OCI-LY3 (cell line): ENCODE measurements at regions not wholly inside any gene's neighbourhood (a gene's known extent, or its start where the extent isn't known, plus 50 kb on each side); places are given as distances from the start of the nearest gene placed in this dataset.

Experiments
- H2AFZ ChIP-seq: fragments of 200-600, 300-600 bp; shearing (Covaris generic); 2 replicates; pipeline ENCODE4 v1.6.0; 2014; ENCODE audit warnings: antibody characterized with exemption, low read depth, low read length
- H3K27ac ChIP-seq: fragments of 200-600, 300-600 bp; sonication (generic); 2 replicates; pipeline ENCODE4 v1.5.1; 2014; ENCODE audit warnings: mild to moderate bottlenecking, low read length, moderate library complexity, mixed read lengths
- H3K27me3 ChIP-seq: fragments of 200-600, 300-600 bp; sonication (generic); 2 replicates; pipeline ENCODE4 v1.6.1; 2014; ENCODE audit warnings: low read depth, low read length, mixed read lengths
- H3K36me3 ChIP-seq: fragments of 200-600, 300-600 bp; sonication (generic); replicated peaks from 2 replicates; pipeline ENCODE3; 2014; ENCODE audit warnings: low read depth, low read length, mixed read lengths
- H3K4me1 ChIP-seq: fragments of 300-600, 200-600 bp; sonication (generic); 2 replicates; pipeline ENCODE4 v1.6.1; 2014; ENCODE audit warnings: low read length, mixed read lengths
- H3K4me2 ChIP-seq: fragments of 200-600, 300-600 bp; sonication (generic); 2 replicates; pipeline ENCODE4 v1.6.1; 2014; ENCODE audit warnings: low read length, mixed read lengths
- H3K4me3 ChIP-seq: fragments of 300-600, 200-600 bp; sonication (generic); 2 replicates; pipeline ENCODE4 v1.5.1; 2014; ENCODE audit warnings: antibody characterized with exemption, mild to moderate bottlenecking, low read length, moderate library complexity
- H3K79me2 ChIP-seq: fragments of 300-600, 200-600 bp; shearing (Covaris generic); 2 replicates; pipeline ENCODE4 v1.6.1; 2014; ENCODE audit warnings: mild to moderate bottlenecking, low read length, mixed read lengths
- H3K9ac ChIP-seq: fragments of 300-600, 200-600 bp; shearing (Covaris generic); 2 replicates; pipeline ENCODE4 v1.6.0; 2014; ENCODE audit warnings: mild to moderate bottlenecking, low read length, moderate library complexity
- H3K9me3 ChIP-seq: fragments of 200-600, 300-600 bp; shearing (Covaris generic); 2 replicates; pipeline ENCODE4 v1.6.1; 2014; ENCODE audit warnings: low read length, mixed read lengths; ENCODE audit not compliant: insufficient read depth
- H4K20me1 ChIP-seq: fragments of 200-600, 300-600 bp; sonication (generic); 2 replicates; pipeline ENCODE4 v1.6.1; 2016; ENCODE audit warnings: low read length, mixed read lengths; ENCODE audit not compliant: insufficient read depth
- EZH2phosphoT487 ChIP-seq: fragments of 200-600 bp; shearing (Covaris generic); IDR thresholded peaks from 2 replicates; pipeline ENCODE4 v1.6.1; 2018; ENCODE audit warnings: antibody characterized with exemption, mixed run types, low read depth
- TF ChIP-seq, protein P1 (sequence below): fragments of 200-600, 300-600 bp; sonication (generic); IDR thresholded peaks from 2 replicates; pipeline ENCODE4 v1.5.1; 2014; ENCODE audit warnings: antibody characterized with exemption, low read length, low read depth

DNA sequence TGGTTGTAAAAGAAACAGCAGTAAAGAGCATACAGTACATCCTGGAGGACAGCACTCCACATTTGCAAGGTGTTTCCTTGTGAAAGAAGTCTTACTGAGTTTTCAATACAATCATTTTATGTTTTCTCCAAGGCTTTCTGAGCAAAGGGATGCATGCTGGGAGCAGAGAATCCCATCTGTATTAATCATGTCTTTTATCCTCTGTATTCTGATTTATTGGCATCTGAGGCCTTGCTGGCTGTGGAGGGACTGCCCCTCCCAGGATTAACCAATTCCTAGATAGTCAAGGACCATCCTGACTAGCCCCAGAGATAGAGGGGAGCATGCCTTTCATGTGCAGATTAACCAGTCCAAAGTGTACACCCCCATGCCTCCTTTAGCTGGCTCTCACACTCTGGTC lies 476.3 kb downstream of the SIPA1L2 start:
- Histone ChIP-seq H3K4me2 (no peak overlapping the region), H3K79me2 (no peaks in the 10 kb centered on the region), H2AFZ (no peak overlapping the region), H3K27ac (no peak overlapping the region), H3K9ac (no peak overlapping the region), H4K20me1 (no peaks in the 10 kb centered on the region), H3K9me3 (no peaks in the 10 kb centered on the region), H3K4me1 (no peaks in the 10 kb centered on the region), H3K27me3 (peaks cover 2% of the 10 kb centered on the region; the same call in 1 of the 2 replicates), H3K4me3 (no peak overlapping the region), H3K36me3 (no peaks in the 10 kb centered on the region)
- TF ChIP-seq EZH2phosphoT487: no peak
- TF ChIP-seq, protein P1, sequence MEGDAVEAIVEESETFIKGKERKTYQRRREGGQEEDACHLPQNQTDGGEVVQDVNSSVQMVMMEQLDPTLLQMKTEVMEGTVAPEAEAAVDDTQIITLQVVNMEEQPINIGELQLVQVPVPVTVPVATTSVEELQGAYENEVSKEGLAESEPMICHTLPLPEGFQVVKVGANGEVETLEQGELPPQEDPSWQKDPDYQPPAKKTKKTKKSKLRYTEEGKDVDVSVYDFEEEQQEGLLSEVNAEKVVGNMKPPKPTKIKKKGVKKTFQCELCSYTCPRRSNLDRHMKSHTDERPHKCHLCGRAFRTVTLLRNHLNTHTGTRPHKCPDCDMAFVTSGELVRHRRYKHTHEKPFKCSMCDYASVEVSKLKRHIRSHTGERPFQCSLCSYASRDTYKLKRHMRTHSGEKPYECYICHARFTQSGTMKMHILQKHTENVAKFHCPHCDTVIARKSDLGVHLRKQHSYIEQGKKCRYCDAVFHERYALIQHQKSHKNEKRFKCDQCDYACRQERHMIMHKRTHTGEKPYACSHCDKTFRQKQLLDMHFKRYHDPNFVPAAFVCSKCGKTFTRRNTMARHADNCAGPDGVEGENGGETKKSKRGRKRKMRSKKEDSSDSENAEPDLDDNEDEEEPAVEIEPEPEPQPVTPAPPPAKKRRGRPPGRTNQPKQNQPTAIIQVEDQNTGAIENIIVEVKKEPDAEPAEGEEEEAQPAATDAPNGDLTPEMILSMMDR: no peak

DNA sequence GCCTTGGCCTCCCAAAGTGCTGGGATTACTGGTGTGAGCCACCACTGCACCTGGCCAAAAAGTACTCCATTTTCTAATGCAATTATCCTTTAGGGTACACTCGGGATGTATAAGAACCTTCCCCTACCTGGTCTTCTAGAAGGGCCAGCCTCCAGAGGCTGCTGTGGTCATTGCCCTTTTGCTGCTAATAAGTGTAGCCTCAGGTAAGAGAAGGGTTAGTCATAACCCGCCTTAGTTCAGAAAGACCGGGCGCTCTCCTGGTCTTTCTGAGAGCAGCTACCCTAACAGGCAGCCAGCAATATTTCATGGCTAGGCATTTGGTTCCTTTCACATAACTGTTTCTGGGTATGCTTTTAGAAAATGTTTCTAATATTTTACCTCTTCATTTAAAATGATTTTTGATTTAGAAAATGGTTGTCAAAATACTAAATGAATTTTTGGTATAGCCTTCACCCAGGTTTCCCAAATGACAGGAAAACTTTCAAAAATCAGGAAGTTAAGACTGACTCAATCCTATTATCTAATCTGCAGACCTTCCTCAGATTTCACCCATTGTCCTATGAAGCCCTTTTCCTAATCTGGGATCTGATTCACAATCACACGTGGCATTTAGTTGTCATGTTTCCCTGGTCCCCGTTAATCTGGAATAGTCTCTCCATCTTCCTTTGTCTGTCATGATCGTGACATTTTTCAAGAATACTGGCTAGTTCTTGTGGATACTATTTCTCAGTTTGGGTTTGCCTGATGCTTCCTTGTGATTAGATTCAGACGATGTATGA lies 479.0 kb downstream of the SIPA1L2 start:
- Histone ChIP-seq H3K27me3 (peaks cover 10% of the 10 kb centered on the region; the same call in 1 of the 2 replicates), H4K20me1 (no peaks in the 10 kb centered on the region), H3K9ac (no peak overlapping the region), H3K4me1 (no peaks in the 10 kb centered on the region), H3K79me2 (no peaks in the 10 kb centered on the region), H3K36me3 (no peaks in the 10 kb centered on the region), H3K27ac (no peak overlapping the region), H2AFZ (no peak overlapping the region), H3K9me3 (no peaks in the 10 kb centered on the region), H3K4me2 (no peak overlapping the region), H3K4me3 (no peak overlapping the region)
- no peak for TF ChIP-seq EZH2phosphoT487
- TF ChIP-seq, protein P1: no peak

DNA sequence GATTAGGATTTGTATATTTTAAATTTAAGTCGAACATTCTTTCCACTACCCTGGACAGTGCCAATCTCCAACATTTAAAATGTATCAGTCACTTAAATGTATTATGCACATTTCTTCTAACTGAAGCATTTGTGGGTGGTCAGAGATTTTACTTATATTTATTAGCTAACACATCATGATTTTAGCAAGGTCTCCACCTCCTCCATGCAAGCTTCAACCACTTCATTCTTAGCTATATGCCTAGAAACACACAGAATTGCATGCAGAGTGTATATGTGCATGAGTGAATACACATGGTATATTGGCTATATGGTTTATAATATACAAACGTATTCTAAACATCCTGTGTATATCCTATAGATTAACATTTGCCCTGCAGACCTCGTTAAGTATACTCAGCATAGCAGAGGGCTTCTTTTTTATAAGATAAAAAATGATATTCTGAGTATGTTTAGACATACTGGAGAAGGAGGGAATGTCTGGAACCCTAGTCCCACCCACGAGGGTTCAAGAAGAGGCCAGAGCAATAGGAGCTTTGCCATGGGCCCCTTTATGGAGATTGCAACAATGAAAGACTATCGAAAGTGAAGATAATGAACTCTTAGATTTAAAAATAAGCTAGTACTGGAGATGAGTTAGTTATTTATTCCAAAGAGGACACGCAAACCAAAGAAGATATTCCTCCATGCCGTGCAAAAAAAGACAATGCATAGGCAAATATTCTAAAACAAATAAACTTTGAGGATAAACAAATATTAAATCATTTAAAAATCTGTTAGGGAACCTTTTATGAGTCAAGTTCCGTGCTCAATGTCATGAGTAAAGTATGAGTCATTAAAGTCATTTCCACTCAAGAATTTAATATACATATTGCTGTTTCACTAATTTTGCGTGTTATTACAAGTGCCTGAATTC lies 480.4 kb downstream of the SIPA1L2 start:
- H3K9me3 ChIP-seq: no peaks in the 10 kb centered on the region
- no peaks in the 10 kb centered on the region for H3K36me3 ChIP-seq
- no peak for TF ChIP-seq EZH2phosphoT487
- TF ChIP-seq, protein P1: no peak
- H3K27me3 ChIP-seq: peaks cover 10% of the 10 kb centered on the region; the same call in 1 of the 2 replicates
- no peak overlapping the region for H3K4me2 ChIP-seq
- H3K27ac ChIP-seq: no peak overlapping the region
- no peak overlapping the region for H3K4me3 ChIP-seq
- H4K20me1 ChIP-seq: no peaks in the 10 kb centered on the region
- no peak overlapping the region for H2AFZ ChIP-seq
- H3K4me1 ChIP-seq: no peaks in the 10 kb centered on the region
- no peak overlapping the region for H3K9ac ChIP-seq
- H3K79me2 ChIP-seq: no peaks in the 10 kb centered on the region

DNA sequence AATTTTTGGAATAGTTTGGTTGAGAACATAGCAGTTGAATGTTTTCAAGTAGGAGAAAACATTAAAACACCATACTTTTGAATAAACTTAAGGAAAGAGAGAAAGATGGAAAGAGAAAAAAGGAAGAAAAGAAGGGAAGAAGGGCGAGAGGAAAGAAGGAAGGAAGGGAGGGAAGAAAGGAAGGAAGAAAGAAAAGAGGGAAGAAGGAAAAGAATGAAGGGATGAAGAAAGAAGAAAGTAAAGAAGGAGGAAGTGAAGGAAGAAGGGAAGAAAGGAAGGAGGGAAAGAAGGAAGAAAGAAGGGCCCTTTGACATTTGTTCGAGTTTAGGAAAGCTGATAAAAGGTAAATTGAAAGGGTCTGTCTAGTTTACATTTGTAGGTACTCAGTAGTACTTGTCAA lies 482.7 kb downstream of the SIPA1L2 start:
- H3K36me3 ChIP-seq: no peaks in the 10 kb centered on the region
- H3K4me3 ChIP-seq: no peak overlapping the region
- no peaks in the 10 kb centered on the region for H3K4me1 ChIP-seq
- no peak overlapping the region for H2AFZ ChIP-seq
- no peak for TF ChIP-seq EZH2phosphoT487
- TF ChIP-seq, protein P1: no peak
- no peak overlapping the region for H3K9ac ChIP-seq
- H3K4me2 ChIP-seq: no peak overlapping the region
- no peaks in the 10 kb centered on the region for H3K79me2 ChIP-seq
- peaks cover 10% of the 10 kb centered on the region; the same call in 1 of the 2 replicates for H3K27me3 ChIP-seq
- H3K9me3 ChIP-seq: no peaks in the 10 kb centered on the region
- no peaks in the 10 kb centered on the region for H4K20me1 ChIP-seq
- H3K27ac ChIP-seq: no peak overlapping the region
